DMS153 treated with DMSO at 0.1 percent for 48 hours (cell line): ENCODE measurements at regions not wholly inside any gene's neighbourhood (a gene's known extent, or its start where the extent isn't known, plus 50 kb on each side); places are given as distances from the start of the nearest gene placed in this dataset.
A peak's percentile ranks its signal among the peaks of the same experiment; 100 is the strongest.

Source experiments
- DNase-seq: peaks from one replicate; lab custom pipeline; 2025; ENCODE audit not compliant: unreplicated experiment; lab: John Stamatoyannopoulos, UW

DNA sequence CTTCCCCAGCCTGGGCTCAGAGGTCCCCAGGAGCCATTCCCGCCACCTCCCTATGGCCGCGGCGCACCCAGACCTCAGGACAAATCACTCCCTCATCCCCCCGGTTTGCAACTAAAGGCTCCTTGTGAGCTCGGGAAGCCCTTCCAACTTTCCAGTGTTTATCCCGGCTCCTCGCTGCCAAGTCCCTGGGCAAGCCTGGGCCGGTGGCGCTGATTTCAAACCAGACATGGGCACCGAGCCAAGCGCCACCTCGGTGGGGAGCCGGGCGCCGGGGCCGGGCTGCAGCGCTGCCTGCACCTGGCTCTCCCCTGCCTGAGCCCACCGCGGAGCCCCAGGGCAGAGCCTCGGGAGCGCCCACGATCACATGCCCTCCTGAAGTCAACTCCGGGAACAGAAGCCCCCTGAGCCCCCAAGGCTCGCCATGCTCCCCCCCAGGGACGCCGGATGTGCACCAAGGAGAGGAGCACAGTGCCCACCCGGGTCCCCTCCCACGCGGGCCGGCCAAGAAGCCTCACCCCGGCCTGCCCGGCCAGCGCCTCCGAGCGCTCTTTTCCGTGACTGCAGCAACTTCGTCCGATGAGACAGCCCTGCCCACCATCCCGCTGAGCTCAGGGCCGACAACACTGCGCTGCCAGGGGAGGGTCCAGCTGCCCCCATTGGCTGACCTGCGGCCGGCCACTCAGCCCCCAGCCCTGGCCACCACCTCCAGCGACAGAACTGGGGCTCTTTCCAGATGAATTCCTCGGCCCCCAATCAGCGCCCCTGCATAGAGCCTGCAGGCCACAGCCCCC, 50.0 kb downstream of the NCOR2 start:
- DNase-seq: peak; percentile 78

- DNase-seq: no peak
These were observed 50.6 kb downstream of the NCOR2 start for GRCh38 chr12:124516850-124517249.

GRCh38 chr12:124515981-124516380, 51.4 kb downstream of the NCOR2 start:
- DNase-seq: no peak

GRCh38 chr12:124514996-124515932, 52.1 kb downstream of the NCOR2 start:
- no peak for DNase-seq

DNA sequence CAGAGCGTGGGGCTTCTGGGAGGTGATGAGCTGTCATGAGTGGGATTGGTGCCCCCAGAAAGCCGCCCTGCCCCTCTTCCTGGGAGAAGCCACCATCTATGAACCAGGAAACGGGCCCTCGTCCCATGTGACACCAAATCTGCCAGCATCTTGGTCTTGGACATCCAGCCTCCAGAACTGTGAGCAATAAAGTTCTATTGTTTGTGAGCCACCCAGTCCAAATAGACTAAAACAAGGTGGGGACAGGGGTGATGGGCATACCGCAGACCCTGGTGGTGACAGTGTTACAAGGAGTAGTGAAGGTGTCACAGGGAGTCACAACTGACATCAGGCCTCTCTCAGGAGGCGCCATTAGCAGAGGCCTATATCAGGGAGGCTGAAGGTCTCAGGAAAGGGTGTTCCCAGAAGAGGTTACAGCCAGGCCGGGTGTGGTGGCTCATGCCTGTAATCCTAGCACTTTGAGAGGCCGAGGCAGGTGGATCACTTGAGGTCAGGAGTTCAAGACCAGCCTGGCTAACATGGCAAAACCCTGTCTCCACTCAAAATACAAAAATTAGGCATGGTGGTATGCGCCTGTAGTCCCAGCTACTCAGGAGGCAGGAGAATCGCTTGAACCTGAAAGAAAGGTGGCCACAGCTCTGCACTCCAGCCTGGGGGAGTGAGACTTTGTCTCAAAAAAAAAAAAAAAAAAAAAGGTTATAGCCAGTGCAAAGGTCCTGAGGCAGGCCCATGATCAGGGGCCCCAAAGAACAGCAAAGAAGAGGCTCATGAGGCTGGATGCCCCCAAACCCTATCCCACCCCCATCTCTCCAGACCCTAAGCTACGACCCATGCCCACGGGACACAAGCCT, 53.0 kb downstream of the NCOR2 start:
- no peak for DNase-seq

- DNase-seq: no peak
These were observed 54.0 kb downstream of the NCOR2 start for GRCh38 chr12:124513297-124513867.

GRCh38 chr12:124512667-124513296, 54.6 kb downstream of the NCOR2 start:
- peak; percentile 34 for DNase-seq

GRCh38 chr12:124511259-124511985, 56.0 kb downstream of the NCOR2 start:
- DNase-seq: no peak

GRCh38 chr12:124510301-124510970, 57.0 kb downstream of the NCOR2 start:
- no peak for DNase-seq

- DNase-seq: no peak
These were observed 57.6 kb downstream of the NCOR2 start for GRCh38 chr12:124509676-124510300.

DNA sequence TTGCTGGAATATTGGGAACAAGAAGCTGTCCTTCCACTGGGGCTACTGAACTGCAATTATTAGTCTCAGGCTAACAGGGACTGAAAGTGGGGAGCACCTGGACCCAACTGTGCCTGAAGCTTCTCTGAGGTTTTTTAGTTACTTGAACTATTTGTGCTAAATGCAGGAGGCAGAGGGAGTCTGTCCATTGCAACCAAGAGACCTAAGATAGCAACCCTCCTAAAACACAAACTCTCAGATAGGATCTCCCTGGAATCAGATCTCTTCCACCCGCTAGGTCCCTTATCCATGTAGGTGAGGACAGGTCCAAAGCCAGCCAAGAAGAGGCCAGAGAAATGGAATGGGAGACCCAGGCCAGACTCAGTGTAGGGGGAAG, 58.1 kb downstream of the NCOR2 start:
- no peak for DNase-seq

DNA sequence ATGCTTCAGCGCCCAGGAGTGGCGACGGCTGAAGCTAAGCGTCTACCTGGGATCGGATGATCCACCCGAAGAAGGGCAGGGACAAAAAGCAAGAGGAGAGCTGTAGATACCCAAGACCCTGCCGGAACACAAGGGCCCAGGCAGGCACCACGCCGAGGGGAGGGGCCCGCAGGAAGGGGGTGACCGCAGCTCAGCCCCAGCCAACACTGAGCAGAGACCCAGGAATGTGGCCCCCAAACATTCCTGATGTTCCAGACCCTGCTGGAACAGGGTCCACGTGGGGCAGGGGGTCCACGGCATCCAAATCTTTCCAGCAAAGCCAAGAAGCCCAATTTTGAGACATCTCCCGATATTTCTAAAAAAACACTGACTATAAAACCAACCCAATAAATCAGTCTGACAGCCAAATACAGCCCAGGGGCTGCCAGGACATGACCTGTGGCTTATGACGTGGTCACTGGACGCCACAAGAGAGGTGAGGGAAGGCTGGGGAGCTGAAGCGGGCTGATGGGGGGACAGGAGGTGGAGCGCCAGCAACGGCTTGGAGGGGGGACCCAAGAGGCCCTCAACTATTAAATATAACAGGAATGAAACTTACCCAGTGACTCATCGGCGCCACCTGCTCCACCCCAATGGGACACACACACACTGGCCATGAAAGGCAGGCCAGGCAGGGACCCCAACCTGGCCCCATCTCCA, 58.9 kb downstream of the NCOR2 start:
- DNase-seq: no peak

DNA sequence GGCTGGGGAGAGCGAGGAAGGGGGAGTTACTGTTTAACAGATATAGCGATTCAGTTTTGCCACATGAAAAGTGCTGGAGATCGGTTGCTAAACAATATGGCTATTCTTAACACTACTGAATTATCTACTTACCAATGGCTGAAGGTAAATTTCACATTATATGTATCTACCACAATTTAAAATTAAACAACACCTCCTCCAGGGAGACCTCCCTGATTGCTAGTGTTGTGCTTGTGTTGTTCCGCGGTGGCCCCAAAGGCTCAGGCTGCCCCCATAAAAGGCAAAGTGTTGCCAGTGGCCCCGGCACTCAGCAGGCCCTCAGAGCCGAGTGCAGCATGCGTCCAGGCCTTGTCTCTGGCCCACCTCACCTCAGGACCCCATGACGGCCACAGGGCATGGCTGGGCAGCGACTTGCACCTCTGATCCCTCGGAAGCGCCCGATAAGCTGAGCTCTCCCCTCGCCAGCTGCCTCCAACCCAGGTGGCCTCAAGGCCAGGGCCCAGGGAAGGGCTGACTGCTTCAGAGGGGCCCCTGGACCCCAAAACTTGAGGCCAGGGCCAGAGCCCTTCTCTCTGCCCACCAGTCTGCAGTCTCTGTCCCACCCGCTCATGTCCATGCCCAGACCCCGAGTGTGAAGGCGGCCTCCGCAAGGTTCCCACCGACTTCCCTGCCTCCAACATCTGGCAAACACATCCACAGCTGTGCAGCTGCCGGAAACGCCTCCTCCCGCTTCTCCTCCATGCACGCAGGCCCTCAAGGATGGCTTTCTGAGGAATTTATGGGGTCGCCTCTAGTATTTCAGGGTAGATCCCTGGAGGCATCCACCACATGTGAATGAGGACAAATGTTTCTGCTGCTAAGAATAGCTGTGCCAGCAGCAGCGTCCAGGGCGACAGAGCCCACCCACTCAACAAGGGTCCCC, 60.0 kb downstream of the NCOR2 start:
- no peak for DNase-seq

DNA sequence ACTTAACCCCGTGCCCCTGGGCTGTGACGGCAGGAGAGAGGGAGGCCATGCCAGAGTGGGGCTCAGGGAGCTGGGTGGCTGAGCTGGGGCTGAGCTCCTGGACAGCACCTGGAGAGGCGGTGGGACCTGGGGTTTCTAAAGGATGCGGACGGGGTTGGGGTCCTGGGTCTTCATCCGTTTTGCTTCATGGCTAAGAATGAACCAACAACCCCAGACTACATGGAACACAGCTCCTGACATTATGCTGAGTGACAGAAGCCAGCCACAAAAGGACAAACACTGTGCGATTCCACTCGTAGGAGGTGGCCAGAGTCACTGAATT, 60.6 kb downstream of the NCOR2 start:
- no peak for DNase-seq

DNA sequence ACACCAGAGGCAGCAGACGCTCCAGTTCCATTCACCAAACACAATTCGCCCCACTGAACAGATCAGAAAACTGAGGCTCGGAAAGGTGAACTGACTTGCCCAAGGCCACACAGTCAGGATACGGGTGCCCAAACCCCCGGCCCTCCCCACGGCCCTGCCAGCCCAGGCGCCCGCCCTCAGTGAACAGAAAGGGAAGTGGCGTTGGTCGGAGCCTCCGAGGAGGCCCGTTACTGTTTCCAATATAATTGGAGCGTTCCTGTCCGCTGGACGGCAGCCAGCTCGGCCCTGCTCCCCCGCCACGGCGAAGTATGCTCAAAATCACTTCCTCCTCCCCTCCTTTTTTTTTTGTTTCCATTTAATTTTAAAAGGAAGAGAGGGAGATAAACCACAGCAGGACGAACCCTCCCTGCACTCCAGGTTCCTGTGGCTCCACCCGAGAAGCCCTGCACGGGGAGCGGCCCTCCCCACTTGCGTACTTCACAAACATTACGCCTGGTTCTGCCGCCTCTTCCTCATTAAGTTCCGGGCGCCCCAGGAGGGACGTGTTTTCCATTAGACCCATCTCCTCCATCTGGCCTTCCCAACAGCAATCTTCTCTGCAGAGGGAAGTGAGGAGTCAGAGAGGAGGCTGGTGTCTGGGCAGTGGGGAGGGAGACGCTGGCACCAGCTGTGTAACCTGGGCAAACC, 61.1 kb downstream of the NCOR2 start:
- peak; percentile 90 for DNase-seq

DNA sequence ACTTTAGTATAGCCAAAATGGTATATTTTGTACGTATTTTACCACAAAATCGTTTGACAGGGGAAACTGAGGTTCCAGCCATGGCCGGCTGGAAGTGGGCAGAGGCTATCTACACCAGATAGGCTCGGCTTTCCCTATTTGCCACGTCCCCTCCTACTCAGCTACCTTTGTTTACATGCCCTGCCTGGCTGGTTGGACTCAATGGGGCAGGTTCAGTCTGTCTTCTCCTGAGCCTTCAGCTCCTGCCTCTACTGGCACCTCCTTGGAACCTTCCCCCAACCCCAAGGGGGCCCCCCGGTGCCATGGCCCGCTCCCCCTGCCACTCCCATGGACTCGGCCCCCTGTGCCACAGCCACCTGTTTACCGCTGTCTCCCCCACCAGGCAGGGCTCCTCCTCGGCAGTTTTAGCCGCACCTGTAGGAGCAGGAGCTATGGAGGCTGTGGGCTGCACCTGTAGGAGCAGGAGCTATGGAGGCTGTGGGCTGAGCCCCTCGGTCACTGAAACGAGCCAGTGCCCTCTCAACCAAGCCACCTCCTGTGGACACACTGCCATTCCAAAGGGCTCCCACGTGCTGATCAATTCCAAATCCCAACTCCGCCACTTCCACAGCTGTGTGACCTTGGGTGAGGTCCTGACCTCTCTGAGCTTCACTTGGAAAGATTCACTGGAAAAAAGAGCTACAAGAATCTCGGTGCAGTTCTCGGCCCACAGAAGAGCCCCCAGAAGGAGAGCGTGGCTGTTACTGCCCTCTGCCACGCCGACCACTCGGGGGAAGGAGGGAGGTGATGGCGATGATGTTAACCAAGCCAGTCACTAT, 62.2 kb downstream of the NCOR2 start:
- DNase-seq: no peak
